K562 (cell line): ENCODE measurements at regions not wholly inside any gene's neighbourhood (a gene's known extent, or its start where the extent isn't known, plus 50 kb on each side); places are given as distances from the start of the nearest gene placed in this dataset.

Experiments
- ATAC-seq: fragments of 200-7000 bp; cut with Tn5 transposase; 3 replicates; pipeline ENCODE4 v1.9.1; 2020; ENCODE audit warnings: moderate library complexity
- BruUV-seq: library from RNA; stranded (reverse); fragments of 400-500 nt; replicated peaks from 2 replicates; lab custom pipeline; 2021; lab: Mats Ljungman, UMichigan
- CTCF ChIA-PET: fragments of 300-600 bp; formaldehyde crosslinking; extraction: SDS; loops from one replicate; lab custom pipeline; 2021; ENCODE audit warnings: low intra/inter-chr PET ratio; lab: Yijun Ruan, JAX
- POLR2A ChIA-PET: fragments of 300-600, 350-650 bp; sonication (Branson Sonifier 250); formaldehyde crosslinking; extraction: SDS; loops from one replicate; lab custom pipeline; 2021; ENCODE audit warnings: antibody characterized with exemption, inconsistent platforms; lab: Yijun Ruan, JAX
- DNase-seq, 4 experiments: peaks; one replicate each; pipeline versions ENCODE4 v3.0.0 to v3.0.0-alpha.2; 2011 to 2018; ENCODE audit warnings: low spot score in 3 of 4, mixed read lengths in 3 of 4; ENCODE audit errors: extremely low read depth in 1 of 4
- FAIRE-seq: peaks from 2 replicates; lab custom pipeline; 2011; peaks lifted over from hg19 to GRCh38; lab: Jason Lieb, UNC
- H2AFZ ChIP-seq: 2 replicates; pipeline ENCODE4 v1.6.0; 2011; ENCODE audit warnings: low read depth, low read length, control low read depth, inconsistent platforms
- H3K27ac ChIP-seq: fragments of 200-600 bp; 3 replicates; pipeline ENCODE4 v1.8.0; 2011; ENCODE audit warnings: low read depth, mild to moderate bottlenecking, control low read depth, inconsistent platforms, low read length, moderate library complexity, mixed read lengths; ENCODE audit errors: extremely low read depth
- H3K27me3 ChIP-seq, 2 experiments: fragments of 300-600 bp in 1 of 2; 2 replicates in 1 of 2; 3 replicates in 1 of 2; pipeline versions ENCODE4 v1.6.0 to v1.8.0; 2011; ENCODE audit warnings: inconsistent platforms in 2 of 2, low read length in 2 of 2, mild to moderate bottlenecking in 1 of 2, mixed read lengths in 1 of 2, moderate library complexity in 1 of 2; ENCODE audit not compliant: control insufficient read depth in 2 of 2, insufficient read depth in 2 of 2
- H3K36me3 ChIP-seq: fragments of 300-600 bp; 3 replicates; pipeline ENCODE4 v1.8.0; 2011; ENCODE audit warnings: mild to moderate bottlenecking, low read length, inconsistent platforms; ENCODE audit not compliant: control insufficient read depth, insufficient read depth
- H3K4me1 ChIP-seq, 2 experiments: fragments of 200-600 bp in 1 of 2; replicated peaks in 1 of 2; 2 replicates in 1 of 2; 3 replicates in 1 of 2; pipeline versions ENCODE4 v1.5.1 to v1.8.0; 2011; ENCODE audit warnings: inconsistent platforms in 2 of 2, low read length in 2 of 2, mild to moderate bottlenecking in 1 of 2, mixed read lengths in 1 of 2, moderate library complexity in 1 of 2; ENCODE audit not compliant: control insufficient read depth in 2 of 2, insufficient read depth in 2 of 2
- H3K4me2 ChIP-seq: 2 replicates; pipeline ENCODE4 v1.6.1; 2011; ENCODE audit warnings: low read length, control low read depth, inconsistent platforms, mixed read lengths; ENCODE audit not compliant: insufficient read depth
- H3K4me3 ChIP-seq: fragments of 200-600 bp; sonication (generic), shearing (Covaris generic); 2 replicates; pipeline ENCODE4 v1.5.1; 2016; ENCODE audit warnings: control low read depth, inconsistent platforms
- H3K79me2 ChIP-seq: fragments of 200-600 bp; 3 replicates; pipeline ENCODE4 v1.8.0; 2011; ENCODE audit warnings: low read length, inconsistent platforms; ENCODE audit not compliant: control insufficient read depth, insufficient read depth
- H3K9ac ChIP-seq, 2 experiments: 2 replicates each; pipeline versions ENCODE4 v1.6.0 to v1.6.1; 2011; ENCODE audit warnings: low read depth in 2 of 2, low read length in 2 of 2, control low read depth in 1 of 2, inconsistent platforms in 1 of 2, mild to moderate bottlenecking in 1 of 2, mixed read lengths in 1 of 2; ENCODE audit not compliant: insufficient read depth in 1 of 2
- H3K9me1 ChIP-seq: one replicate; pipeline ENCODE4 v1.6.0; 2011; ENCODE audit warnings: inconsistent platforms, mild to moderate bottlenecking, low read length, moderate library complexity; ENCODE audit not compliant: control insufficient read depth, insufficient read depth
- H3K9me3 ChIP-seq: replicated peaks from 2 replicates; pipeline ENCODE4 v1.5.1; 2011; ENCODE audit warnings: low read depth, low read length, inconsistent platforms; ENCODE audit not compliant: control insufficient read depth, insufficient read depth
- H4K20me1 ChIP-seq: replicated peaks from 2 replicates; pipeline ENCODE4 v1.6.1; 2011; ENCODE audit warnings: low read length, inconsistent platforms, mixed read lengths; ENCODE audit not compliant: control insufficient read depth, insufficient read depth
- BRF1 ChIP-seq: IDR thresholded peaks from 3 replicates; pipeline ENCODE4 v1.6.1; 2011; ENCODE audit warnings: borderline replicate concordance, mild to moderate bottlenecking; ENCODE audit not compliant: insufficient read length; ENCODE audit errors: extremely low read depth
- CREB3L1 ChIP-seq: fragments of 450-650 bp; IDR thresholded peaks from 2 replicates; pipeline ENCODE4 v1.6.1; 2014; ENCODE audit warnings: low read depth, mild to moderate bottlenecking, moderate library complexity, borderline replicate concordance
- HDAC8 ChIP-seq: fragments of 450-650 bp; IDR thresholded peaks from 2 replicates; pipeline ENCODE4 v1.6.1; 2016; ENCODE audit warnings: mild to moderate bottlenecking, missing genetic modification characterization, moderate library complexity, missing compliant biosample characterization
- HNRNPUL1 ChIP-seq: fragments of 200-400 bp; formaldehyde crosslinking; IDR thresholded peaks from 2 replicates; pipeline ENCODE4 v1.6.1; 2017; ENCODE audit warnings: low read length
- ILK ChIP-seq: fragments of 450-650 bp; IDR thresholded peaks from 2 replicates; pipeline ENCODE4 v1.6.1; 2016; ENCODE audit warnings: missing genetic modification characterization, low read depth, mild to moderate bottlenecking, missing compliant biosample characterization, moderate library complexity, borderline replicate concordance
- NR4A1 ChIP-seq, 2 experiments: fragments of 250-450 bp in 1 of 2; fragments of 450-650 bp in 1 of 2; sonication (Bioruptor Pico) in 1 of 2; IDR thresholded peaks; 2 replicates each; pipeline versions ENCODE4 v1.4.0 to v1.6.1; 2016 to 2020; ENCODE audit warnings: mild to moderate bottlenecking in 2 of 2, missing compliant biosample characterization in 1 of 2, missing genetic modification characterization in 1 of 2, moderate library complexity in 1 of 2
- RERE ChIP-seq: sonication (generic); formaldehyde crosslinking; IDR thresholded peaks from 2 replicates; pipeline ENCODE4 v1.8.0; 2023; ENCODE audit warnings: missing genetic modification reagents, mild to moderate bottlenecking, borderline replicate concordance
- THAP12 ChIP-seq: fragments of 250-450 bp; sonication (Bioruptor Pico); IDR thresholded peaks from 2 replicates; pipeline ENCODE4 v1.9.0; 2021; ENCODE audit warnings: mild to moderate bottlenecking, inconsistent platforms
- ZBTB7A ChIP-seq: IDR thresholded peaks from 2 replicates; pipeline ENCODE4 v1.6.1; 2011; ENCODE audit warnings: low read depth, mild to moderate bottlenecking, low read length, moderate library complexity, borderline replicate concordance; ENCODE audit not compliant: control insufficient read depth
- ZNF263 ChIP-seq: sonication (generic); formaldehyde crosslinking; IDR thresholded peaks from 2 replicates; pipeline ENCODE4 v1.8.0; 2022; ENCODE audit warnings: mild to moderate bottlenecking, missing genetic modification reagents, borderline replicate concordance
- ZNF551 ChIP-seq: fragments of 250-450 bp; sonication (Bioruptor Pico); IDR thresholded peaks from 2 replicates; pipeline ENCODE4 v1.5.0; 2021; ENCODE audit warnings: mild to moderate bottlenecking, moderate library complexity
- ZNF586 ChIP-seq: fragments of 450-650 bp; formaldehyde crosslinking; conservative IDR thresholded peaks from 2 replicates; pipeline ENCODE4 v1.4.0; 2020; ENCODE audit warnings: mild to moderate bottlenecking, moderate library complexity
- WGBS: fragments of 100-300 bp; shearing (Covaris generic); methylation state at CpG from one replicate; pipeline ENCODE4 v1.1.6; 2016; ENCODE audit warnings: low coverage, mixed read lengths; ENCODE audit not compliant: insufficient coverage; ENCODE audit errors: missing lambda C conversion rate; 5-methylcytosine and 5-hydroxymethylcytosine counted together
- in situ Hi-C: fragments of 300-500 bp; cut with MboI; formaldehyde crosslinking; loops from 4 replicates; pipeline ENCODE4 v1.15.0; 2018; ENCODE audit warnings: inconsistent platforms, mixed read lengths
- intact Hi-C: fragments of 100-400 bp; cut with micrococcal nuclease; formaldehyde crosslinking; loops from 2 replicates; pipeline ENCODE4 v1.14.2; 2022

GRCh38 chr10:33416691-33417090, 82.2 kb upstream of the NRP1 start (continued):
- TF ChIP-seq RERE (no peak), ZNF263 (CRISPR knock-in tag) (no peak)

- WGBS, result 0% methylated on average over 1 of the region's 1 CpG
- Histone ChIP-seq H3K4me1 (no peaks in the 10 kb centered on the region), H3K27ac (no peak overlapping the region), H3K79me2 (no peaks in the 10 kb centered on the region), H3K36me3 (no peaks in the 10 kb centered on the region), H3K4me2 (no peak overlapping the region), H3K9me3 (no peaks in the 10 kb centered on the region), H2AFZ (no peak overlapping the region), H3K4me3 (no peak overlapping the region), H4K20me1 (no peaks in the 10 kb centered on the region), H3K9ac (no peak overlapping the region), H3K9me1 (no peaks in the 10 kb centered on the region), H3K27me3 (no peaks in the 10 kb centered on the region)
- in situ Hi-C loops (no loop called here), intact Hi-C loops (no loop called here)
- POLR2A ChIA-PET, result no interaction called here
- DNase-seq (no peak), FAIRE-seq (no peak), ATAC-seq (no peak)
- BruUV-seq, result no TSS peak
- CTCF ChIA-PET, result no interaction called here
- TF ChIP-seq THAP12 (no peak), ZBTB7A (no peak), CREB3L1 (no peak), BRF1 (no peak), HNRNPUL1 (no peak), ZNF551 (CRISPR knock-in tag) (no peak), ZNF586 (CRISPR knock-in tag) (no peak), ILK (tag) (no peak), NR4A1 (CRISPR knock-in tag; IDR thresholded peaks at IDR 0.05) (no peak), NR4A1 (tag; IDR thresholded peaks at IDR 0.05) (no peak), HDAC8 (tag) (no peak)
Measured at GRCh38 chr10:33416209-33416608, 81.7 kb upstream of the NRP1 start.
